Activated CD8-positive, alpha-beta memory T cell treated with anti-CD3 and anti-CD28 coated beads for 4 hours (primary cell): ENCODE measurements at regions not wholly inside any gene's neighbourhood (a gene's known extent, or its start where the extent isn't known, plus 50 kb on each side); places are given as distances from the start of the nearest gene placed in this dataset.
"Not testable (repeated sequence)": the region's sequence is repeated elsewhere in the genome, so short reads cannot be mapped to it uniquely, and the experiment has no call there.

Experiments used
- DNase-seq, 2 donors: peaks; one replicate each; pipeline ENCODE4 v3.0.0-alpha.2; 2020; ENCODE audit warnings: low read depth in 2 of 2

DNA sequence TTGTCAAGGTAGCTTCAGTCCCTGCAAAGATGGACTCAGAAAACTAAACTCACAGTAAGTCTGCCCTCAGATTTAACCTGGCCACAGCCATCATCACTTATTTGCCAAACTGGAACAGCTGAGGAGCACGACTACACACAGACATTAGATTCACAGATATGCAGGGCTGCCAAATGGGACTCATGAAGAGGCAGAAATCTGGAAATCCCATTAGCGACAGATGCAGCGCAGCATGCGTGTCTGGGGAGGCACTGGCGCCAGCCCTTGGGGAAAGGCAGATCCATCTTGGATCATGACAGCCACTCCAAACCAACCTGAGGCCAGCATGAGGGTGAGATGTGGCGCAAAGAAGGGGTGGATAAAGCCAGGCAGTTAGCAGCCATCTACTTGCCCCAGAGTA, 160.7 kb upstream of the TSC22D2 start:
- DNase-seq, result no peak

DNA sequence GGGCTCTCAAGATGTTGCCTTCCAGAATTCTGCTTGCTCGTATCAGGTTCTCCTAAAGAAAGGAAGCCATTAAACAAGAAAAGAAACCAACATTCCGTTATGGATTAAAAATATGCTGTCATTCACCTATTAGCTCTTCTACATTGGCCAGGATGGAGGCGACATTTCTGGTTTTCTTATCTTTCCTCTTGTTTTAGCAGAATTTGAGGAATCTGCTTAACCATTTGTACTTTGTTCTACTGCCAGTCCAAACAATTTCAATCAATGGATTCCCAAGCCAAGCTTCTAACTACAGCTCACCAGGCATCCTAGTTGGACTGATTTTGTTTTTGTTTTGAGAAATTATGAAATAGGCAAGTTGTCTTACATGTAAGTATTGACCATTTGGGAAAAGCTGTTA, 164.6 kb upstream of the TSC22D2 start:
- DNase-seq, result no peak

DNA sequence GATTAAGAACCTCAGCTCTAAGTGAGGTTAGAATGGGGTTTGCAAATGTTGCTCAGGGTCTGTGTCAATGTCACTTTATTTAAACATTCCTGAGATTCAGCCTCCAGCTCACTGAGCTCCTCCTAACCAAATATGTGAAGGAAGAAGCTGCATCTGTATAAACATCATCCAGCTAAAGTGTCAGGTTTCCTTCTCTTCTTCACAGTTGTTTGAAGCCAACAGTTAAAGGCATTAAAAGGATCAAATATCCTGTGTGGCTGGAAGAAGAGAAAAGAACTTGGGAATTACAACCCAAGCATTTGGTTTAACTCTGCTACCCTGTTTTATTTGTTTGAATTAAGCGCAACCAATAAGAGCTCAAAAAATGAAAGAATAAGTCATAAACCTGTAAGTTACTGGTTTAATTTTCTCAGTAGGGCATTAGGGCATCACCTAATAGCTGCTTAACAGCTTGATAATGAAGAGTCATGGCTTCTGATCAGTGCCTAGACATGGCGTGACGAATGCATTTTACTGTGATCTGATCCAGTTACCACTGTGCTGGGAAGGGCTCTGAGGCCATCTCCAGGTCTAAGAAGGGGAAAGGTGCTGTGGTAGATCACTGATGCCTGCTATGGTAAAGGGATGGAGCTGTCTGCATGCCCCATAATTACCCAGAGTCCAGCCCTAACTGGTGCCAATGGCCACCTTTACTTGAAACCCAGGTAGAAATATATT, 165.7 kb upstream of the TSC22D2 start:
- DNase-seq, result no peak

DNA sequence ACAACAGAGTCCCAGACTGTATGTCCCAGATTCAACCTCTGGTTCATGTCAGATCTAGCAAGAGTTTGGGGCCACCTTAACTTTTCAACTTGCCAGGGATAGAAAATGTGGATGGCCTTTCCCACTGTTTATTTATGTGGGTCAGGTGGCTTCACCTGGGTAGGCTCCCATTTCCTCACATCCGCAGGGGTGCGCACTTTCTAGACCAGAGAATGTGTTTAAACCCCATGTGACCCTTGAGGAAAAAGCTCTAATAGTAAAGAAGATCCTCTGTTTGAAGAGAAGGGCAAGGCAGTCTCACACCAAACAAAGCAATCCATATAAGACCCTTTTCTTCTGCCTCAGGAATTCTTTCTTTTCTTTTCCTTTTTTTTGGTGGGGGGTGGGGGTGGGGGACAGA, 167.2 kb upstream of the TSC22D2 start:
- DNase-seq, result no peak

DNA sequence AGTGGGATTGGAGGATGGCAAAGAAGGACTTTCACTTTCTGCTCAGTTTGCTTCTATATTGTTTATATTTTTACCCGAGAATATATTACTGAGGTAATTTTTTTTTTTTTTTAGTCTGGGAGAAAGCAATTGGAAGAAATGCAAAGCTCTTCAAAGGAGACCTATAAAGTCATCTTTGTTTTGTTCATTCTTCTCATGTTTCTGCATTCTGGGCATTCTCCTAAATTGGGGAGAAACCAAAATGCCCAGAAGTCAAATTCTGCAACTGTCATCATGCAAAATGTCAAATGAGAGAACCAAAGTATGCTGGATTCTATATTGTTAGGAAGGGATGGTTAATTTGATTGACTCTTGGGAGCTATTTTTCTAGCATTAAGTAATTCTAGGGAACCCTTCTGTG, 168.3 kb upstream of the TSC22D2 start:
- no peak for DNase-seq

DNA sequence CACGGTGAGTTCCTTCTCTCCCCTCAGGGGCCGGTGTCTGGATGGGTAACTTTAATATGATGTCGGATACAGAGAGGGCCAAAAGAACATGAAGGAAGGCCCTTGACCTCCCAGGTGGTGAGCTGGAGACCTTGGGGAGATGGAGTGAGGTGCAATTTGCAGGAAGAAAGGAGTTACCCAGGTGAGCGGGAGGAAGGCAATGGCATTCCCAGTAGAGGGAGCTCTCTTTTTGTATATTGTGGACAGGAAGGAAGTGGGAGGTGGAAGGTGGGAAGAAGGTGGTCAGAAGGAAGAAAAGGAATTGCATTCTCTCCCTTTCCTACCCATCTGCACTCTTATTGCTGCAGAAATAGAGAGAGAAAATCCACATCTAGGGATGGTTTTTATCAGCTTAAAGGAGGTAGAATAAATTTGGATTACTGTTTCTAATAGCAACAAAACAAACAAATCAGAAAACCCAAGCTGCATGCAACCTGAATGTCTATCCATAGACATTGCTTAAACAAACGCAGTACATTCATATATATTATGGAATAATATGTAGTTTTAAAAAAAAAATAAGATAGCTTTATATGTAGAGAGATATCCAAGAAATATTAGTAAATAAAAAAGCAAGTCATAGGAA, 169.0 kb upstream of the TSC22D2 start:
- no peak for DNase-seq

DNA sequence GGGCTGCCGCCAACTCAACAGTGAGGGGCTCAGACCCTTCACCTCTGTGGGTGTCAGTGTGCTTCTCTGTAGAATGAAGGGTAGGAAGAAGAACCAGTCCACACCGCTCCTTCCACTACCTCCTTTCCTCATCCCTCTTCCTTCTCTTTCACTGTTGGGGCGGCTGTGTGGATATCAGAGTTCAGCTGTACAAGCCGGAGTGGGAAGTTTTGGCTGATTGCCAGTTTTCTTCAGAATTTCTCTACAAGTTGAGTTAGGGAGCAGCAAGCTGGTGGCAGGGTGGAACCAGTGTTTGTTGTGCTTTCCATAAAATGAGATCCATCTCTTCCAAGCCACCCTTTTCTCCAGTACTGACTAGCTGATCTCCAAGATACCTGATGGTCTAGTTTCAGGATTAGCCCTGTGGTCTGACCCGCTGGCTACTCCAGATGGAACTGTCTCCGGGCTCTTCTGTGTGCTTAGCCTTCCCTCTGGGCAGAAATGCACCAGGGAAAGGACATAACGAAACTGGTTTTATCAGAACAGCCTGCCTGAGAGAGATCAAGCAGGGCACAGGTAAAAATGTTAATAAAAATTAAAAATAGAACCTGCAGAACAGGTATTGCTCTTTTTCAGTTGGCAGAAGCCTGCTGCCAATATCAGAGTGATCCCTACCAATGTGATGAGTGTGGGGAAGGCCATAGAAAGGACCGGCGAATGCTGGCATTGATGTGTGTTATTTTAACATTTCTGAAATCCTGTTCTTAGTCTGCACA, 169.9 kb upstream of the TSC22D2 start:
- no peak for DNase-seq

DNA sequence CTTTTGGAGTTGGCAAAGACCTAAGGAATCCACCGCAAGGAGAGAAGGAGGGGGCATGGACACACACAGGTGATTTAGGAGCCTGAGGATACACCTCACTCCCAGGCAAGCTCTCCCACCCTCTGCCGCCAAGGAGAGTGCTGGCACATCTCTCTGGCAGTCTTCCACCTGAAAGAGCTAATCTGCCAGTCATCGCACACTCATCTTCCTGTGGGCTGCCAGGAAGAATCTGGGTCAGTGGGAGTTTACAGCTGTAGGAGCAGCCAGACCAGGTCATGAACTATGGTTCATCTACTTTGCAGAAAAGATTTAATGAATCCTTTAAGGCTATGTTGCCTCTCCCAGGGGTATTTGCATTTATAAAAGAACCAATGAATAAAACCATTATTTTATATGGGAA, 170.6 kb upstream of the TSC22D2 start:
- no peak for DNase-seq

DNA sequence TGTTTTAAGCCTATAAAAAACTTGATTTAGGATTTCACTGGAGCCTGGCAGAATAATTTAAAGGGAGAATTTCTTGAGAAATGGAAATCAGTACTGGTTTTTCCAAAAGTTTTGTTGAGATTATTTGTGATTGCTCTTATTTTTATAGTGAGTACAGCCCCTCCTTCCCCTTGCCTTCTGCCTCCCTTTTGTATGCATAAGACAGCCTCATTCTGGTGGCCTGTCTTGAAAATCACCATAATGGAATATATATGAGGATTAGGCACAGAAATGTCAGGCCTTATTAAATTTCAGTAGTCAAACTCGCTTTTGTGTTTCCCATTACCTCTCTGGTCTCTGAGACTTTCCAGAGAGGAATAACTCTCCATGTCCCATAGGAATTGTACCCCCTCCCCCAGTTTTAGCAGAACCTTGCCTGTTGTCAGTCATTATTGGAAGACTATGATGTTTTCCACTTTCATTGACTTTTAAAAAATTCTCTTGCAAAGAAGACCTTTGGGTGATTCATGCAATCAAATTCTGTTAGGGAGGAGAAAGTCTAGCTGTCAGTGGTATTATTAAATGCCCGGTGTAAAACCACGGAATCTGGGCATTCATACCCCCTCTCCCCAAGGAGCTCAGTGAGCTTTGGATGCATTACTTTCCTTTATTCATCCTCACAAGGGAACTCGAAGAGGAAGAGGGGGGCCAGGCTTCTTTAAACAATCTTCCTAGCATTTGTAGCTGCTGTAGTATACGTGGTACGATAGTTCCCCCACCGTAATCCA, 171.6 kb upstream of the TSC22D2 start:
- DNase-seq, result no peak

DNA sequence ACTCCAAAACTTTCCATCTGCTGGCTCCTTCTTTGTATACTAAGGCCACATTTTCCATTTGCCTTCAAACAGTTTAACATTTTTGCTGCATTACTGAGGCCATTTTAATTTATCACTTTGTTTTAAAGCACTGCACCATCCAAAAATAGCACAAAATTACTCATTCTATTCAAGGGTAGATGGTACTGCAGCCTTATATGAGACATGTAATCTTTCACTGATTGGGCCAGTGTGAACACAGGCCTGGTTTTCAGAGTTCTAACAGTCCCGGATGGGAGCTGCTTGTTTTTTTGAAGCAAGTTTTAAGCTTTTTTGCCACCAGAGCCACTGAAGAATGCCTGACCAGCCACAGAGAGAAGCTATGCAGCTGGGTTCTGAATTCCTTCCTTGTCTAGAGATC, 172.3 kb upstream of the TSC22D2 start:
- DNase-seq, result no peak

DNA sequence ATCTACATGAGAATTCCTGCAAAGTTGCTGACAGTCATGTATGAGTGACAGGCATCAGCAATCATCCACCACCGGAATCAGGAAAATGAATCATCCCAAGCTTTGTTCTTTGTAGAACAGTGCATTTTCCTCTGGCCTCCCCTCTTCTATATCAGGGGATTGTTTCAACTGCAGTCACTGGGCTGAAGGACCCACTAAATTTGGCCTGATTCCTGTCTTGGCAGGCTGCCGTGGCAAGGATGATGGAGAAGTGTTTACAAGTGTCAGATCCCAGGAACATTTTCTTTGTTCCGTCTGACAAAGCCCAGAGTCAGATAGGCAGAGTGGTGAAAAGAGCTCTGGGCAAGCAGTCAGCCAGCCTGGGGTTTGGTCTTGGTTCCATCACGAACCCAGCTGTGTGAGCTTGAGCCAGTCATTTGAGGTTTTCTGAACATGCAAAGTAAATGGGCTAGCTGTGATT, 175.1 kb upstream of the TSC22D2 start:
- DNase-seq, result no peak

DNA sequence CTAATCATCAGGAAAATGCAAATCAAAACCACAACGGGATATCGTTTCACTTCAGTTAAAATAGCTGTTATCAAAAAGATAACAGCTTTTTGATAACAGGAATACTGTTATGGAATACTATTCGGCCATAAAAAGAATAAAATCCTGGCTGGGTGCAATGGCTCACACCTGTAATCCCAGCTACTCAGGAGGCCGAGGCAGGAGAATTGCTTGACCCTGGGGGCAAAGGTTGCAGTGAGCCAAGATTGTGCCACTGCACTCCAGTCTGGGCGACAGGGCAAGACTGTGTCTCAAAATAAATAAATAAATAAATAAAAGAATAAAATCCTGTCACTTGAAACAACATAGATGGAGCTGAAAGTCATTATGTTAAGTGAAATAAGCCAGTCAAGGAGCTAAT, 178.1 kb upstream of the TSC22D2 start:
- no peak for DNase-seq

DNA sequence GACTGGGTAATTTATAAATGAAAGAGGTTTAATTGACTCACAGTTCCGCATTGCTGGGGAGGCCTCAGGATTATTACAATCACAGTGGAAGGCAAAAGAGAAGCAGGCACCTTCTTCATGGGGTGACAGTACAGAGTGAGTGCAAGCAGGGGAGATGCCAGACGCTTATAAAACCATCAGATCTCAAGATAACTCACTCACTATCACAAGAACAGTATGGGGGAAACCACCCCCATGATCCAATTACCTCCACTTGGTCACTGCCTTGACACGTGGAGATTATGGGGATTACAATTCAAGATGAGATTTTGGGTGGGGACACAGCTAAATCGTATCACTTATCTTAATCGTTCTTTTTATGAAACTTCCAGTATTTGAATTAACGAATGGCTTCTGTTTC, 179.5 kb upstream of the TSC22D2 start:
- DNase-seq, result not testable (repeated sequence)

DNA sequence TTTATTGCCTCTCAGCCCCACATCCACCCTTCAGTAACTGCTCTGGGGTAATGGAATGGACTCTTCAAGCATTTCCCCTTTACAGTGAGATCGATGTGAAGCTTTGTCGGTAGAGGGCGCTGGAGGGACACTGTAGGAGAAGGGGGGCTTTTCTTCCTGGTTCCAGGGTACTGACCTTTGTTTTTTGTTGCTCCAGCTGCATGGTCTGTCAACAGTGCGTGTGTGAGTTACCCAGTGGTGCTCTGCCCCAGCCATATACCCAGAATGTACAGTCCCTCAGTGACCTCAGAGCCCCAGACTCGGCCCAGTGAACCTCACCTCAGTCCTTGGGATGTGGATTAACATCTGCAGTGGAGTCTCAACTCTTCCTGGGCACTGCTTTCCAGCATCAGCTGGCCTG, 180.3 kb upstream of the TSC22D2 start:
- no peak for DNase-seq

DNA sequence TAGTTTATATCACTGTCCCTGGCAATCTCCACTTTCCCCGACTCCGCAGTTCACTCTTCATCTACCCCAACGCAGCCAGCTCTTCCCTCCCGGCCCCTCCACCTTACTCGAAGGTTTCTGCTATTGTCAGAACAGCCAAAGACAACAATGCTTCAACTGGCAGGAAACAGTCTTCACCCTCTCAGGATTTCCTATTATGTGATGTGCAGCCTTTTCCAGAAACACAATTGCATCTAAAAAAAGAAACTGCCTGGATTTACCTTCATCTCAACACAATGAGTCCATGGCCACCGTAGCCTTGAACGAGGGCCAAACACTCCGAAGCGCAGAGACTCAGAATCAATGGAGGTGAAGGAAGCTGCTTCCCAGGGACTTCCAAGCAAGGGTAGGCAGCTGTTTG, 182.1 kb upstream of the TSC22D2 start:
- DNase-seq, result no peak

DNA sequence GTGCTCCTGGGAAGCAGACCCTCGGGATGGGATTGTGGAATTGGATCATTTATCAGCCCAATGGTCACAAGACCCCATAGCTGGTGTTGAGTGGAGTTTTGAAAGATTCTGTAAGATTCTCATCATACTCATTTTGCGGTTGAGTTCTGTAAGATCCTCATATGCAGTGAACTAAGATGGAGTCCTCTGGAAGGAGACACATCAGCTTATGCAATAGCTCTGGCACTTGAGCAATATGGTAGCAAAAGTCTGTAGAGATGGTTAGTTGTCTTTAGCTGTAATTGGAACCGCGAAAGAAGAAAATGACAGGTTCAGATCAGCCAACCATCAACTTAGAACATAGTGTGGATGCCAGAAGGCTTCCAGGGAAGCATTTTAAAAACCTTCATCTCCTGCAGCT, 184.5 kb upstream of the TSC22D2 start:
- DNase-seq, result no peak

DNA sequence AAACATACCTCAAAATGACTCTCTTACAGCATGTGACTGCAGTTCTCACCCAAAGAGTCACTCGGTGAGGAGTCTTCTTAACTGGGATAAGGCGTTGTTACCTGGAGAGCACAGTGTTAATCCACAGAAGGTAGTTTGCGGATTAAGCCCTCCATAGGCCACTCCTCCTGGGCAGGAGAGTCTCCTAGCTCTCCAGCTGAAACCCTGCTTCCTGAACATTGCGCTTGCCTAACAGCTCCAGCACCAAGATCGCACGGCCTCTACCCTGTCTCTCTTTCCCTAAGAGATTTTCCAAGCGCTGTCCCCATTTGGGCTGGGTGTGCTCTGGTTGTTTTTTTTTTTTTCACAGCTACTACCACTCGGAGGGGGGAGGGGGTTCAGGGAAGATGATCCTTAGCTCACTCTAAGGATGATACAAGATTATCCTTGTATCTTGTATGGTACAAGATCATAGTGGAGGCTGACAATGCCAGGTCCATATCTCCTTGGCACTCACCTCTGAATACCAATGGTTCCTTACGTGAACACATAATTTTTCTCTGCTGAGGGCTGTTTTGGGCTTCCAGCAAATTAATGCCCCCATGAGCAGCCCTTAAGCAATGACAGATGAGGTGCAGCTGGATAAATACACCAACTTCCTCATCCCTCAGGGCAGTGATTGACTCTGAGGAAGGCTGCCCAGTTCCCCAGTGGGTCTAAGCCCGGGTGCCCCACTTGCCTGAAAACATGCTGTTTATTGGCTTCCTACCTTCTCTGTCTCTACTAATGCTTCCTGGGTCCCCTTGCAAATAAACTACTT, 185.2 kb upstream of the TSC22D2 start:
- no peak for DNase-seq

DNA sequence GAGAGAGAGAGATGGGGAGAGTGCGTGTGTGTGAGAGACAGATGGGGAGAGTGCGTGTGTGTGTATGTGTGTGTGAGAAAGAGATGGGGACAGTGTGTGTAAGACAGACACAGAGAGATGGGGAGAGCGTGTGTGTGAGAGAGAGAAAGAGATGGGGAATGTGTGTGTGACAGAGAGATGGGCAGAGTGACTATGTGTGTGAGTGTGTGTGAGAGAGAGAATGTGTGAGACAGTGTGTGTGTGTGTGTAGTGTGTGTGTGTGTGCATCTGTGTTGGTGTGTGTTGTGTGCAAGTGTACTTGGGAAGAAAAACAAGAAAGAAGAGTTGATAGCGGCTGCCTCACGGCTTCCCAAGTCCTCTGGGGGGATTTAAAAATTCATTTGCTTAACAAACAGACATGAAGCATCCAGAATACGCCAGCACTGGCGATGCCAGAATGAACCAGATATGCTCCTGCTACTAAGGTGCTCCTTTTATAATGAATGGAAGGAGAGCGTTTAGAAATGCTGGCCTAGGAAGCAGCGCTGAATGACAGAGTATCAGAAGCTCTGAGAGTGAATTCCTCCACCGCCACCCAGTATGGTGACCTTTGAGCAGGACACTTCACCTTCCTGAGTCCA, 186.1 kb upstream of the TSC22D2 start:
- no peak for DNase-seq

DNA sequence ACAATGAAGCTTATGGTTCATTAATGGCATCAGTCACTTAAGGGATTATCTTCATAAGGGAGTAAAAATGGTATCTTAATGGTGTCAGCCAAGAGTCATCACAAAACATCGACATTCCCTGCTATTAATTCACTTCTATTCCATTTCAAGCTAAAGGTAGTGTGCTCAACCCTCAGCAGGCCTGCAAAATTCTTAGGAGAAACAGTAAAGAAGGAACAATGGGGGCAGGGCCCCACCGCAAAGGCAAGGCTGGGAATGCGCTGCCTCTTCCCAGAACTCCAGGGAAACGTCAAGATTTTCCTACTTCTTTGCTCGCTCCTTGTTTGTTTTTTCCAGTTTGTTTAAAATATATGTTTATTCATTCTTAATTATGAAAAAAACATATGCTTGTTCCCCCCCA, 187.3 kb upstream of the TSC22D2 start:
- no peak for DNase-seq

DNA sequence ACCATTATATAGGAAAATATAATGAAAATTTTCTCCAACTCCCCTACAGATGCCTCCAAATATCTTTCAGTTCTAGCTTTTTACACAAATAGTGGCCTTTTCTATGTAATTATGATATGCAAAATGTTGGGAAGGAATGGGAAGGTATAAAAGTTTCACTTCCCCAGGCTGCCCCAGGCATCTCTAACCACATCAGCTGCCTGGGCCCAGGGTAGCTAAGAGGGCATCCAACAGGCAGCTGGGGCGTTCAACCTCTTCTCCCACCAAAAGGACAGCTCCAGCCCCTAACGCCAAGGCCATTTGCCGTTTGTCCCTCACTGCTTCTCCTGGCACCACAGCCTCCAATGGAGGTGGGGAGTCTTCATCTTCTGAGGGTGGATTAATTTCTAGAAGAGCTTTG, 188.1 kb upstream of the TSC22D2 start:
- DNase-seq, result no peak

DNA sequence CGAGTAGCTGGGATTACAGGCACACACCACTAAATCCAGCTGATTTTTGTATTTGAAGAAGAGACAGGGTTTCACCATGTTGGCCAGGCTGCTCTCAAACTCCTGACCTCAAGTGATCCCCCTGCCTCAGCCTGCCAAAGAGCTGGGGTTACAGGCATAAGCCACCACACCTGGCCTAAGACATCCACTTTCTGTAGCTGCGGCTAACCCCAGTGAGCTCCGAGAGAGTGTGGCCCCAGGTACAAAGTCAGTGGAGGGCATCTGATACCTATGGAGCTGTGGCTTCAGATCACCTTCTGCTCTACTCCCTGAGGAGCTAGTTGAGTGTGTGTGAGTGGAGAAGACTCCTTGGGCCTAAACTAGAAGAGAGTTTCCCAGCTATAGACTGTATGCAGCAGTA, 189.3 kb upstream of the TSC22D2 start:
- no peak for DNase-seq
